ENCODE measurements at regions not wholly inside any gene's neighbourhood (a gene's known extent, or its start where the extent isn't known, plus 50 kb on each side); places are given as distances from the start of the nearest gene placed in this dataset.

- TF ChIP-seq CTCF (IDR thresholded peaks at IDR 0.05; ENCODE audit: insufficient read depth, low read length, poor library complexity, severe bottlenecking): no peak
- TF ChIP-seq EZH2phosphoT487 (conservative IDR thresholded peaks at IDR 0.05; ENCODE audit: low read length): no peak
Observed at GRCh38 chr11:97860237-97860636, 1160.5 kb upstream of the CNTN5 start.
